GM21723 (cell line): ENCODE measurements at regions not wholly inside any gene's neighbourhood (a gene's known extent, or its start where the extent isn't known, plus 50 kb on each side); places are given as distances from the start of the nearest gene placed in this dataset.
"Not testable (repeated sequence)": the region's sequence is repeated elsewhere in the genome, so short reads cannot be mapped to it uniquely, and the experiment has no call there.

Source experiments
- ATAC-seq: cut with Tn5 transposase; IDR thresholded peaks from one replicate; pipeline ENCODE4 v1.9.1; 2021; ENCODE audit warnings: mild to moderate bottlenecking, moderate library complexity; ENCODE audit not compliant: unreplicated experiment

DNA sequence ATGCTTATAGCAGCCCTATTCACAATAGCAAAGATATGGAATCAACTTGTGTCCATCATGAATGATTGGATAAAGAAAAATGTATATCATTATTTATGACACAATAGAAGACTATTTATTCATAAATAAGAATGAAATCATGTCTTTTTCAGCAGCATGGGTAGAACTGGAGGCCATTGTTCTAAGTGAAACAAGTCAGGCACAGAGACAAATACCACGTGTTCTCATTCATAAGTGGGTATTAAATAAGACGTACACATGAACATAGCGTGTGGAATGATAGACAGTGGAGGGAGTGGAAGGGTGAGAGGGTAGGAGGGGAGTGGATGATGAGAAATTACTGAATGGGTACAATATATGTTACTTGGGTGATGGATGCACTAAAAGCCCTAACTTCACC, 762.4 kb downstream of the REEP3 start:
- ATAC-seq = no peak

DNA sequence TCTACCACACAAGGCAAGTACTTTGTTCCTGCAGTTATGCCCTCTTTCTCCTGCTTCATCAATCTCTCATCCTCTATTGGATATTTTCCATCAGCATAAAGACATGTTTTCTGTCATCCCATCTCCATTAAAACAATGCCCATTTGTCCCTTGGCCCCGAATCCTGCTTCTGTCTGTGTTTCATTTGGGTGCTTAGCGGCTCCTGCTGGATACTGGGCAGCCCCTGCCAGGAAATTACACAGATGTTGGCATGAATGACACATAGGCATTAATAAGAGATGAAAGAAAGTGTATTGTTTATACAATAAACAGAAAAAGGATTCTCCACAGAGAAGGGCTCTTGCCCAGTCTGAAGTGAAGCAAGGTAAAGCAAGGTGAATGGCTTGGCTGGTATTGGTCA, 765.3 kb downstream of the REEP3 start:
- ATAC-seq = no peak

DNA sequence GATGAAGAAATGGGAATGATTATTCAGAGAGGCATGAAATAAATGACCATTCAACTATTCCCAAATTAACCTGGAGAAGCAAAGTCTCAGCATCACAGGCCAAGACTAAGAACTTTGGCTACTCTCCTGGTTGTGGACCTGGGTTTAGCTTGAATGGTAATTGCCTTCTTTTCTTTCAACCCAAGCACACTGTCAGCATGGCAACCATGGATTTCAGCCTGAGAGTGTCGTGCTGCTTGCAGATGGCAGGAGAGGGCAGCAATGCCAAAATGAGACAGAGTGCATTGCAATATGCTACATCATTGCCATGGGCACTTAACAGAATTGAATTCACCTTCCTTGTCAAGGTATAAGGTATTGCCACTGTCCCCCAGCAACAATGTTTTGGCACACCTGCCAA, 767.2 kb downstream of the REEP3 start:
- no peak for ATAC-seq

DNA sequence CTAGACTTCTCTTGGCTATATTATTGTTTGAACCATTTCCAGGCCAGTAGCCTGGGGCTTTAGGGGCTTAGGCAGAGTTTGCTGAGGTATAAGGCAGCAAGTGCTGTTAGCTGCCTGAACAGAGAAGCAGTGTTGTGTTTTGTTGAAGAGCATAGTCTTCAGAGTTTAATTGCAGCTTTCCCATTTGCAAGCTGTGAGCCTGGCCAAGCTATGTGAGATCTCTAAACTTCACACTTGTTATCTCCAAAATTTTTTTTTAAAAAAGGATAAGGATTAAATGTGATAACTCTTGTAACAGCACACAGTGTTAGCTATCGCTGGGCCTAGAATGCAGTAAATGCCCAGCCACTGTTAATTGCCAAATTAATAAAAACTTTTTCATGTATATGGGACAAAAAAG, 782.4 kb downstream of the REEP3 start:
- ATAC-seq = no peak

DNA sequence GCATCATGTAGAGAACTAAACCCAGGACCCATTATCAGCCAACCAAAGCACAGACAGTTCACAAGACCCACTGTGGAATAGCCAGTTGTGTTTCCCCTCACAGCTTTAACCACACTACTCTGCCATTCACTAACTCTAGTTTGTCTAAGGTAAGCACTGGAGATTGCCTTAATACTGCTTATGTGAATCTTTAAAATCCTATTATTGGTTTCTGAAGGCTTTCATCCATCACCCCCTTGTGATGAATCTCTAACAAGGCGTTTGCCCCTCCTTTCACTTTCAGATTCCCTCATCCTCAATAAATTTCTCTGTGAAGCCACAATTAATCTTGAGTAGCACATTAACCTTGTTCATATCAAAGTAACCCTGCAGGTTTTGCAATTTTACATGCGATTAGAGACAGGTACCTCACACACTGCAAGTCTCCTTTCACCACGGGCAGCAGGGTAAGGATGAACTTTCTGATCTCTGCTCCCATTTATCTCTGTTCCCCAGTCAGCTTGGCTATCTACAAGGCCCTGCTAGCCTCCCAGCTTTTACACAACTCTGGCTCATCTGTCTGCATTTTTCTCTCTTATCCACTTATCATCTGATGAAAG, 785.6 kb downstream of the REEP3 start:
- no peak for ATAC-seq

- no peak for ATAC-seq
These were observed 791.7 kb downstream of the REEP3 start for GRCh38 chr10:64312876-64313275.

GRCh38 chr10:64313967-64314366, 792.8 kb downstream of the REEP3 start:
- ATAC-seq = no peak

GRCh38 chr10:64316416-64316815, 795.2 kb downstream of the REEP3 start:
- no peak for ATAC-seq

- no peak for ATAC-seq
These were observed 795.6 kb downstream of the REEP3 start for GRCh38 chr10:64316833-64317232.

DNA sequence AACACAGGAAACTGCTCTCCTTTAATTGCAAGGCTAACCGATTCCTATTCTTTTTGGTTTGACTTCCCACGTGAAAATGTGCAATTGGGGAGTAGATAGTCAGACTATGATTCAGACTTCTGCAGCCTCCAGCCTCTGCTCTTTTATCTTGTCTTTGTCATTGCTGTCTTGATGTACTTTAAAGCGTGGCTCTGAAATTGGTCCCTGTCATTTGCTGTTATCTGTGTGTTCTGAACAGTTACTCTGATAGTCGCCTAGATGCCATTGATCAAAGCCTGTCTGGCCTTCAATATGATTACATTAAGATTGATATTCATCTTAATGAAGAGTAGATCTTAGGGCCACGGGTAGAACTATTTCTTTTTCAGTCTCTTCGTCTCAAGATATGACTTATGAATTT, 799.2 kb downstream of the REEP3 start:
- no peak for ATAC-seq

DNA sequence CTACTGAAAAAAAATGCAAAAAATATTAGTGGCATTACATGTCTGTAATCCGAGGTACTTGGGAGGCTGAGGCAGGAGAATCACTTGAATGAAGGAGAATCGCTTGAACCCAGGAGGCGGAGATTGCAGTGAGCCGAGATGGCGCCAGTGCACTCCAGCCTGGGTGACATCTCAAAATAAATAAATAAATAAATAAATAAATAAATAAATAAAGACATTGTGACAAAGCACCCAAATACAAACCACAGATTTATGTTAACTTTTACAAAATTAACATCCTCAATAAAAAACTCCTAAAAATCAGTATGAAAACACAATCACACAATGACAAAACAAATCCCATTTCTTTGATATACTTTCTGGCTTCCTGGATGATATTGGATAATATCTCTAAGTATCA, 808.3 kb downstream of the REEP3 start:
- ATAC-seq = no peak

DNA sequence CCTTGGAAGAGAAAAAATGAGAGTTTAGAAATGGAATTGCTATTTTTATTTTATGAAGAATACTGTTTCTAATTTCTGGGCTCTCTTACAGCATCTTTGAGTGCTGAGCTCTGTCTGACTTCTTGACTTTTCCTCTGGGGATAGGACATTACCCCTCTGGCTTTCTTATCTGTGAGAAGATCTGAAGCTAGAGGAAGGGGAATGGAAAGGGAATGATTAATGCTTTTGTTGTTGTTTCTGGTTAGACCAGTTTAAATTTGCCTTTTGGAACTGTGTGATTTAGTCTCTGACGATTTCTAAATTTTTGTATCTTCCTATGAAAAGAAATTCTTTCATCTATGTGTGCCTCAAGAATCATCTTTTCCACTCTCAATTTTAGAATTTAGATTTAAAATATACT, 811.4 kb downstream of the REEP3 start:
- no peak for ATAC-seq

DNA sequence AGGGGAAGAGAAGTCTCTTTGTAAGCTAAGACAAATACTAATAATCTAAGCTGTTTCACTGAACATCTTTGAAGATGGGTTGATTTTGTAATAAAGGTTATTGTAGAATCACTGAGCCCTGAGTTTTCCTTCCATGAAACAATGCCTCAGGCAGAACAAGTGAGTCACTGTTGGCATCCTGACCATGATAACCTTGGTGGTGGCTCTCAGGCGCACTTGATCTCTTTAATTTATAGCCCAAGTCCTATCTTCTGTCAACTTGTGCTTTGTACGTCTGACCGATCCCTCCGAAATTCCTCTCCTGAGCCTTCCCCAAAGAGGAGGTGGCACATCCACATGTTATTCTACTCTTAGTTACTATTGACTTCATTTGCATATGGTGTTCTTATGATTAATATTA, 812.9 kb downstream of the REEP3 start:
- no peak for ATAC-seq

DNA sequence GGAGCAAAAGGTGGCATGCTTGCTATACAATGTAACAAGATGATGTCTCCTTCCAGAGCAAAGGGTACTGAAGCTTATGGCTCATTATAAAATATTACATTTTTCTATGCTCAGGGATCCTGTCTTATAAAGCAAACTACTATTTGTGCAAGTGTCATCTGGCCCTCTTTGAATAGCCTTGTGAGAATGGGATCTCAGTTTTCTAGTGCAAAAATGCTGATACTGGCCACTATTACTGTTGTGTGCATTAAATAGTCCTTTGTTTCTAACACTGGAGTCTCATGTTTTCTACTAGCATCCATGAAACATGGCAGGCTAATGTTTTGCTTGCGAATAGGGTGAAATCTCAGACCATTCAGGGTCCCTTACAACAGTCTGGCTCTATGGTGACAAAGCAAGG, 823.0 kb downstream of the REEP3 start:
- no peak for ATAC-seq

- ATAC-seq = no peak
These were observed 824.7 kb downstream of the REEP3 start for GRCh38 chr10:64345856-64346255.

DNA sequence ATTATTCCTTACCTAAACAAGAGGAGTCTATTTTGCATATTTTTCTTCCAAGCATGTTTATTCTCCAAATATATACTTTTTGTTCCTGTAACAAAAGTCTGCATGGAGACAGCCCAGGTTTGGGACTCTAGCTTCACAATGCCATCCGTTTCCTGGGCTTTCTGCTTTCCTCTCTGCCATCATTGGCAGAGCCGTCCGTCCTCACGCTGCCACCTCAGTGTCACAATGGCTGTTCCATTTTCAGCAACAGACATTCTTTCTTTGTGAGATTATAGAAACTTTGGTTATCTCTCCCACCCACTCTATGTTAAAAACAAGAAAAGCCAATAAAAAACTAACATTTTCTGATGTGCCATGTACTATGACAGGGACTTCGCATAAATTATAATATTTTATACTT, 825.2 kb downstream of the REEP3 start:
- ATAC-seq = no peak

DNA sequence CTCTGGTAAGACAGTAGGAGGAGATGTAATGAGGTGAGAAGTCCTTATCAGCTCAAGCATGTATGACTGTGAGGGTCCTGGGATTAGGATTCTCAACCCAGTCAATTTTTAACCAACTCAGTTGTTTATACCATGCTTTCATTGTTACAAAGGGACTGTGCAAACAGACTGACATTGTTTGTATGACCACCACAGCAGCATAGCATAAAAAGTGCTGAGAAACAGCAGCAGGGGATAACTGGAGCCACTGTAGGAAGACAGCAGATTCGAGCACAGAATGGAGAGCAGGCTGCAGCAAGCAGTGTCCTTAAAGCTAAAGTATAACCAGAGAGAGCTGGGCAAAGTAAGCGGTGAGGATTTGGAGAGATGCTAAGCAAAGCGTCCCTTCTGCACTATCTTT, 829.5 kb downstream of the REEP3 start:
- no peak for ATAC-seq

DNA sequence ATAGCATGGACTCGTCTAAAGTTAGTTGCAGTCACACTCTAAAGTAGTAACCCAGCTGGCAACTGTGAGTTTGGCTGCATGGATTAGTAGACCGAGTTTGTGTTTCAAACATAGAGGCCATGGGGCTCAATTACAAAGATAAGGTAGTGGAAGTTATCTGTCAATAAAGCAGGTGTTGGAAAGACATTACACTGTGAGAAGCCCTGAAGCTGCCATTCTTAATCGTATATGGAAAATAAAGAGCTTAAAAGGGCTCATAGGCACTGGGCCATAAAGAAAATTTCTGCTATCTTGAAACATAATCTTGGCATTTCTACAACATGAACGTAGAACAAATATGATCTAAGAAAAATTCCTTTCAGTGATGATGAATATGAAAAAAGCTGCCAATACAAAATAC, 837.7 kb downstream of the REEP3 start:
- no peak for ATAC-seq

GRCh38 chr10:64360240-64360639, 839.0 kb downstream of the REEP3 start:
- ATAC-seq = not testable (repeated sequence)

- ATAC-seq = no peak
These were observed 842.5 kb downstream of the REEP3 start for GRCh38 chr10:64363687-64364086.

DNA sequence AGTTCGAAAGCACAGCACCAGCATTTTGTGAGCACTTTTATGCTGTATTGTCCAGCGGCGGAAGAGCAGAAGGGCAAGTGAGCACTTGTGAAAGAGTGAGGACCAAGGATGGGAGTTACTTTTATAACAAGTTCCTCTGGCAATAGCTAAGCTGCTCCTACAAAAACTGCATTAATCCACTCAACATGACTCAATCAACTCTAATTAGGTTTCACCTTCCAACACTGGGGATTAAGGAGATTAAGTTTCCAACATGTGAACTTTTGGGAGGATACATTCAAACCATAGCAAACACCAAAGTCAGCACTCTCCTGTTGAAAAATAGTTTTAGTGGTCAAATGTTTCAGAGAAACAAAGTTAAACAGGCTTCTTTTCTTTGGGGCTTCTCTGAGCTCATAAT, 844.5 kb downstream of the REEP3 start:
- no peak for ATAC-seq

- ATAC-seq = no peak
These were observed 847.1 kb downstream of the REEP3 start for GRCh38 chr10:64368298-64368697.

DNA sequence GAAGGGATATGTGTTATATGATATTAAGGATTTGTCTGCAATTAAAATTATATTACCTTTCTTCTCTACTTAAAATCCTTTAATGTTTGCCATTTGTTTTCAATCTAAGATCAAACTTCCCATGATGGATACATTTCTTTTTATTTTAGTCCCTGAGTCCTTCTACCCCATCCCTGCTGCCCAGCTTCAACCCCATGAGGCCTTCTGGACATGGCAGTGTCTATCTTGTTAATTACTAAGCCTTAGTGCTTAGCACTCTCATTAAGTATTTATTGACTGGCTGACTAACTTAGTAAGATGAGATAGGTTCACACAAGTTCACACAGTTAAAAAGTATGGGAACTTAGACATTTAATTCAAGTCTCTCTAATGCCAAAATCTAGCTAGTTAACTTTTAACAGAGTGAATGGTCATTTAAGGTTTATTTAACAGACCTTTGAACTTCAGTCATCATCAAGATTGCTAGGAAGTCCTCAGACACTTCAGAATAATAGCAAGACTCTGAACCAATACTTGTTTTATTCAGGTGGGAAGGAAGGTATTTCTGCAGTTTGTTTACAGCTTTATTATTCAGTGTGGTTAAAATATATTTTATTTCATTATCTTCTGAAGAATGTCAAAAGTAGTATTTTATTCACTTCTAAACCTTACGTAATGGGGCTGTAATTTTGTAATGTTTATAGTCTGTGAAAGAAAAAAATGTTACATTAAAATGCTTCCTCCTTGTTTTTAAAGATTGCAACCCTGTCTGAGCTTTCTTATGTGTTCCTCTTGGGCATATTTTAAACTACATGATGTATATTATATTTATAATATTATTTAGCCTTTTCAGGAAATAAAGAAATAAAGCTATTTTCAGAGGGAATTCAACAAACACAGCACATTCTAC, 848.9 kb downstream of the REEP3 start:
- ATAC-seq = no peak
